ENCODE measurements at regions not wholly inside any gene's neighbourhood (a gene's known extent, or its start where the extent isn't known, plus 50 kb on each side); places are given as distances from the start of the nearest gene placed in this dataset.

GRCh38 chr14:106505366-106505765 is 979.0 kb downstream of the TMEM121 start:
- TF ChIP-seq EZH2 (IDR thresholded peaks at IDR 0.05; ENCODE audit: insufficient read depth, poor library complexity, severe bottlenecking) (no peak), EZH2phosphoT487 (IDR thresholded peaks at IDR 0.05; ENCODE audit: insufficient read depth, low read depth) (no peak)
